Lower lobe of right lung (tissue), 2 donors: ENCODE measurements at regions not wholly inside any gene's neighbourhood (a gene's known extent, or its start where the extent isn't known, plus 50 kb on each side); places are given as distances from the start of the nearest gene placed in this dataset.
A peak's percentile ranks its signal among the peaks of the same experiment; 100 is the strongest.

Experiments used
- ATAC-seq, 2 donors: fragments of 200-7000 bp; cut with Tn5 transposase; one replicate each; pipeline ENCODE4 v1.9.1; 2020 to 2022; ENCODE audit warnings: mild to moderate bottlenecking in 2 of 2, moderate library complexity in 2 of 2
- DNase-seq: peaks from one replicate; pipeline ENCODE4 v3.0.0-alpha.2; 2020
- H3K27ac ChIP-seq: fragments of 200-600 bp; one replicate; pipeline ENCODE4 v1.8.0; 2022
- H3K27me3 ChIP-seq: fragments of 200-600 bp; one replicate; pipeline ENCODE4 v1.8.0; 2022; ENCODE audit warnings: low read depth
- H3K36me3 ChIP-seq: fragments of 200-600 bp; one replicate; pipeline ENCODE4 v1.8.0; 2022; ENCODE audit warnings: mild to moderate bottlenecking
- H3K4me1 ChIP-seq: fragments of 200-600 bp; one replicate; pipeline ENCODE4 v1.8.0; 2022
- H3K4me3 ChIP-seq: fragments of 200-600 bp; one replicate; pipeline ENCODE4 v1.8.0; 2022; ENCODE audit warnings: mild to moderate bottlenecking
- H3K9me3 ChIP-seq: fragments of 200-600 bp; one replicate; pipeline ENCODE4 v1.8.0; 2022
- CTCF ChIP-seq: fragments of 200-600 bp; IDR thresholded peaks from one replicate; pipeline ENCODE4 v1.8.0; 2022; ENCODE audit warnings: antibody characterized with exemption, mild to moderate bottlenecking
- intact Hi-C: fragments of 100-400 bp; cut with DNase I; formaldehyde crosslinking; loops from one replicate; pipeline ENCODE4 v1.11.0; 2022
- donor health status: DM: no; HTN: yes; CAD: no; lungs with severe emphysema.

GRCh38 chr21:28738420-28738704 lies 254.3 kb downstream of the LTN1 start:
- Histone ChIP-seq H3K4me1 (no peaks in the 10 kb centered on the region), H3K4me3 (no peak overlapping the region), H3K36me3 (no peaks in the 10 kb centered on the region), H3K27me3 (no peaks in the 10 kb centered on the region), H3K27ac (no peak overlapping the region), H3K9me3 (no peaks in the 10 kb centered on the region)
- ATAC-seq (no peak), DNase-seq (no peak)
- intact Hi-C loops = no loop called here
- TF ChIP-seq CTCF = no peak

GRCh38 chr21:28737674-28738419 lies 254.8 kb downstream of the LTN1 start:
- Histone ChIP-seq H3K4me3 (no peak overlapping the region), H3K9me3 (no peaks in the 10 kb centered on the region), H3K36me3 (no peaks in the 10 kb centered on the region), H3K27ac (no peak overlapping the region), H3K4me1 (no peaks in the 10 kb centered on the region), H3K27me3 (no peaks in the 10 kb centered on the region)
- no peak for TF ChIP-seq CTCF
- ATAC-seq (no peak), DNase-seq (no peak)
- intact Hi-C loops = no loop called here

- Histone ChIP-seq H3K9me3 (no peaks in the 10 kb centered on the region), H3K36me3 (no peaks in the 10 kb centered on the region), H3K4me1 (no peaks in the 10 kb centered on the region), H3K4me3 (no peak overlapping the region), H3K27ac (no peak overlapping the region), H3K27me3 (no peaks in the 10 kb centered on the region)
- no peak for ATAC-seq
- intact Hi-C loops = no loop called here
- no peak for TF ChIP-seq CTCF
- no peak for DNase-seq
These were observed 258.0 kb downstream of the LTN1 start for GRCh38 chr21:28734522-28735175.

GRCh38 chr21:28731700-28732321 lies 260.9 kb downstream of the LTN1 start:
- Histone ChIP-seq H3K4me3 (no peak overlapping the region), H3K4me1 (no peaks in the 10 kb centered on the region), H3K36me3 (no peaks in the 10 kb centered on the region), H3K9me3 (no peaks in the 10 kb centered on the region), H3K27me3 (no peaks in the 10 kb centered on the region), H3K27ac (no peak overlapping the region)
- TF ChIP-seq CTCF = no peak
- DNase-seq (no peak), ATAC-seq (peak in 1 of 2 donors; percentile 41)
- intact Hi-C loops = no loop called here

GRCh38 chr21:28729887-28730286 lies 262.8 kb downstream of the LTN1 start:
- TF ChIP-seq CTCF = no peak
- H3K4me3 ChIP-seq = no peak overlapping the region
- ATAC-seq = no peak

More at GRCh38 chr21:28729887-28730286, 262.8 kb downstream of the LTN1 start:
- DNase-seq = no peak
- intact Hi-C loops = no loop called here
- no peak overlapping the region for H3K27ac ChIP-seq
- no peaks in the 10 kb centered on the region for H3K27me3 ChIP-seq
- H3K36me3 ChIP-seq = no peaks in the 10 kb centered on the region
- H3K4me1 ChIP-seq = no peaks in the 10 kb centered on the region
- no peaks in the 10 kb centered on the region for H3K9me3 ChIP-seq
